H1 (cell line): ENCODE measurements at regions not wholly inside any gene's neighbourhood (a gene's known extent, or its start where the extent isn't known, plus 50 kb on each side); places are given as distances from the start of the nearest gene placed in this dataset.
A peak's percentile ranks its signal among the peaks of the same experiment; 100 is the strongest.

Experiments used
- CTCF ChIA-PET: fragments of 300-600 bp; sonication (Branson Sonifier 250); formaldehyde crosslinking; loops from one replicate; lab custom pipeline; 2021; ENCODE audit not compliant: partially characterized antibody; lab: Charles Lee
- POLR2A ChIA-PET: fragments of 300-600 bp; sonication (Branson Sonifier 250); formaldehyde crosslinking; loops from one replicate; lab custom pipeline; 2021; ENCODE audit warnings: inconsistent platforms; ENCODE audit not compliant: partially characterized antibody; lab: Charles Lee
- DNase-seq, 2 experiments: peaks; one replicate each; pipeline versions ENCODE4 v3.0.0 to v3.0.0-alpha.2; 2010 to 2022; ENCODE audit warnings: low spot score in 2 of 2, low read depth in 1 of 2, mixed read lengths in 1 of 2
- FAIRE-seq: peaks from 2 replicates; lab custom pipeline; 2011; peaks lifted over from hg19 to GRCh38; lab: Jason Lieb, UNC
- H2AFZ ChIP-seq: 2 replicates; pipeline ENCODE4 v1.8.1; 2012; ENCODE audit warnings: low read length, inconsistent platforms
- H2AK5ac ChIP-seq: 2 replicates; pipeline ENCODE4 v1.6.1; 2013; ENCODE audit warnings: low read depth, low read length
- H2BK120ac ChIP-seq: replicated peaks from 2 replicates; pipeline ENCODE3; 2013; ENCODE audit warnings: low read depth, low read length, inconsistent platforms
- H2BK12ac ChIP-seq: 2 replicates; pipeline ENCODE4 v1.6.1; 2013; ENCODE audit warnings: low read depth, low read length
- H2BK15ac ChIP-seq: 2 replicates; pipeline ENCODE4 v1.6.1; 2013; ENCODE audit warnings: low read length
- H2BK20ac ChIP-seq: 2 replicates; pipeline ENCODE4 v1.6.1; 2013; ENCODE audit warnings: low read length
- H2BK5ac ChIP-seq: 2 replicates; pipeline ENCODE4 v1.6.1; 2013; ENCODE audit warnings: low read depth, low read length
- H3K14ac ChIP-seq: 2 replicates; pipeline ENCODE4 v1.6.1; 2013; ENCODE audit warnings: inconsistent platforms; ENCODE audit not compliant: insufficient read length
- H3K18ac ChIP-seq: 2 replicates; pipeline ENCODE4 v1.6.1; 2013; ENCODE audit warnings: low read length; ENCODE audit errors: extremely low read depth
- H3K23ac ChIP-seq: 2 replicates; pipeline ENCODE4 v1.6.1; 2013; ENCODE audit warnings: inconsistent platforms; ENCODE audit not compliant: insufficient read length
- H3K23me2 ChIP-seq: 2 replicates; pipeline ENCODE4 v1.6.1; 2013; ENCODE audit warnings: low read depth, low read length
- H3K27ac ChIP-seq: 2 replicates; pipeline ENCODE4 v1.6.1; 2011; ENCODE audit warnings: low read depth, low read length, inconsistent platforms
- H3K27me3 ChIP-seq, 4 experiments: replicated peaks in 1 of 4; 1 replicate in 1 of 4; 2 replicates in 3 of 4; pipeline versions ENCODE4 v1.6.1 to v1.8.1; 2011 to 2013; ENCODE audit warnings: low read length in 3 of 4, mild to moderate bottlenecking in 3 of 4, inconsistent platforms in 2 of 4, mixed read lengths in 2 of 4, moderate library complexity in 1 of 4; ENCODE audit not compliant: control insufficient read depth in 3 of 4, insufficient read depth in 3 of 4; ENCODE audit errors: extremely low read depth in 1 of 4
- H3K36me3 ChIP-seq, 4 experiments: 2 replicates each; pipeline versions ENCODE4 v1.6.1 to v1.8.1; 2011 to 2013; ENCODE audit warnings: mild to moderate bottlenecking in 4 of 4, low read length in 3 of 4, moderate library complexity in 2 of 4, control low read depth in 1 of 4, inconsistent platforms in 1 of 4; ENCODE audit not compliant: insufficient read depth in 4 of 4, control insufficient read depth in 2 of 4
- H3K4ac ChIP-seq: replicated peaks from 2 replicates; pipeline ENCODE3; 2013; ENCODE audit warnings: low read length, low read depth, mixed read lengths, inconsistent platforms; ENCODE audit not compliant: insufficient read length
- H3K4me1 ChIP-seq, 4 experiments: replicated peaks in 1 of 4; 1 replicate in 1 of 4; 2 replicates in 3 of 4; pipeline versions ENCODE4 v1.6.1 to v1.8.1; 2011 to 2013; ENCODE audit warnings: low read length in 3 of 4, inconsistent platforms in 2 of 4, mixed read lengths in 1 of 4; ENCODE audit not compliant: insufficient read depth in 4 of 4, control insufficient read depth in 3 of 4
- H3K4me2 ChIP-seq, 2 experiments: 2 replicates each; pipeline versions ENCODE4 v1.6.1 to v1.8.1; 2011 to 2013; ENCODE audit warnings: low read depth in 2 of 2, low read length in 2 of 2, control low read depth in 1 of 2, inconsistent platforms in 1 of 2, mild to moderate bottlenecking in 1 of 2; ENCODE audit not compliant: insufficient read depth in 1 of 2
- H3K4me3 ChIP-seq, 4 experiments: fragments of 200-600, 300-600 bp in 1 of 4; sonication (generic), shearing (Covaris generic), sonication (Bioruptor Twin) in 1 of 4; 2 replicates each; pipeline versions ENCODE4 v1.5.1 to v1.8.1; 2011 to 2016; ENCODE audit warnings: low read length in 4 of 4, low read depth in 3 of 4, control low read depth in 2 of 4, inconsistent platforms in 2 of 4, mild to moderate bottlenecking in 2 of 4, mixed read lengths in 1 of 4, moderate library complexity in 1 of 4; ENCODE audit not compliant: insufficient read depth in 2 of 4; ENCODE audit errors: extremely low read depth in 1 of 4
- H3K56ac ChIP-seq: replicated peaks from 2 replicates; pipeline ENCODE3; 2013; ENCODE audit warnings: low read depth, mild to moderate bottlenecking, mixed read lengths, low read length, inconsistent platforms; ENCODE audit not compliant: insufficient read length
- H3K79me1 ChIP-seq: 2 replicates; pipeline ENCODE4 v1.6.1; 2013; ENCODE audit warnings: low read depth, low read length, control low read depth
- H3K79me2 ChIP-seq, 2 experiments: 2 replicates each; pipeline versions ENCODE4 v1.6.1 to v1.8.1; 2012 to 2013; ENCODE audit warnings: low read length in 2 of 2, mild to moderate bottlenecking in 2 of 2, inconsistent platforms in 1 of 2; ENCODE audit not compliant: insufficient read depth in 2 of 2, control insufficient read depth in 1 of 2
- H3K9ac ChIP-seq, 4 experiments: replicated peaks in 1 of 4; 1 replicate in 1 of 4; 2 replicates in 3 of 4; pipeline versions ENCODE4 v1.6.1 to v1.8.1; 2011 to 2013; ENCODE audit warnings: low read depth in 3 of 4, low read length in 3 of 4, control low read depth in 2 of 4, mild to moderate bottlenecking in 2 of 4, moderate library complexity in 2 of 4, inconsistent platforms in 1 of 4; ENCODE audit errors: extremely low read depth in 1 of 4
- H3K9me3 ChIP-seq, 2 experiments: 2 replicates each; pipeline versions ENCODE4 v1.6.1 to v1.8.1; 2012 to 2013; ENCODE audit warnings: mild to moderate bottlenecking in 2 of 2, moderate library complexity in 2 of 2, control low read depth in 1 of 2, inconsistent platforms in 1 of 2, low read depth in 1 of 2, low read length in 1 of 2, mixed read lengths in 1 of 2; ENCODE audit not compliant: insufficient read depth in 2 of 2
- H4K20me1 ChIP-seq, 2 experiments: replicated peaks in 1 of 2; 2 replicates each; pipeline versions ENCODE3 to v1.8.1; 2011 to 2013; ENCODE audit warnings: inconsistent platforms in 2 of 2, low read length in 2 of 2, mild to moderate bottlenecking in 1 of 2; ENCODE audit not compliant: insufficient read depth in 2 of 2, control insufficient read depth in 1 of 2
- H4K5ac ChIP-seq: 2 replicates; pipeline ENCODE4 v1.6.1; 2013; ENCODE audit warnings: low read length, low read depth, mixed read lengths, inconsistent platforms; ENCODE audit not compliant: insufficient read length
- H4K8ac ChIP-seq: 2 replicates; pipeline ENCODE4 v1.8.0; 2013; ENCODE audit warnings: mild to moderate bottlenecking, moderate library complexity, low read length, inconsistent platforms; ENCODE audit not compliant: insufficient read depth; ENCODE audit errors: extremely low read depth
- H4K91ac ChIP-seq: replicated peaks from 2 replicates; pipeline ENCODE3; 2013; ENCODE audit warnings: low read length, mixed read lengths, inconsistent platforms; ENCODE audit not compliant: insufficient read length
- CEBPB ChIP-seq: IDR thresholded peaks from 2 replicates; pipeline ENCODE4 v1.6.1; 2012; ENCODE audit warnings: low read depth, low read length
- CREB1 ChIP-seq: IDR thresholded peaks from 2 replicates; pipeline ENCODE4 v1.6.1; 2012; ENCODE audit warnings: inconsistent platforms
- CTCF ChIP-seq, 3 experiments: IDR thresholded peaks; 1 replicate in 2 of 3; 2 replicates in 1 of 3; pipeline versions ENCODE4 v1.5.1 to v1.6.1; 2011; ENCODE audit warnings: low read length in 3 of 3, mild to moderate bottlenecking in 3 of 3, inconsistent platforms in 2 of 3, low read depth in 1 of 3, moderate library complexity in 1 of 3; ENCODE audit not compliant: insufficient read depth in 1 of 3; ENCODE audit errors: control extremely low read depth in 1 of 3
- GABPA ChIP-seq: IDR thresholded peaks from 2 replicates; pipeline ENCODE4 v1.6.1; 2011; ENCODE audit warnings: mild to moderate bottlenecking, low read length, moderate library complexity, borderline replicate concordance; ENCODE audit not compliant: insufficient read depth
- HDAC2 ChIP-seq, 2 experiments: fragments of 300-600 bp in 1 of 2; sonication (generic) in 1 of 2; IDR thresholded peaks; 2 replicates each; pipeline ENCODE4 v1.6.1; 2011 to 2012; ENCODE audit warnings: low read depth in 2 of 2, low read length in 2 of 2, mild to moderate bottlenecking in 2 of 2, moderate library complexity in 2 of 2, borderline replicate concordance in 1 of 2, inconsistent platforms in 1 of 2
- RFX5 ChIP-seq: IDR thresholded peaks from 2 replicates; pipeline ENCODE4 v1.6.1; 2011; ENCODE audit warnings: low read depth, low read length, improper control_type of control experiment, borderline replicate concordance
- SIX5 ChIP-seq: IDR thresholded peaks from 2 replicates; pipeline ENCODE4 v1.6.1; 2011; ENCODE audit warnings: mild to moderate bottlenecking, low read depth, low read length
- SP4 ChIP-seq: IDR thresholded peaks from 2 replicates; pipeline ENCODE4 v1.6.1; 2012; ENCODE audit warnings: low read length, inconsistent platforms
- WGBS, 2 experiments: shearing (Covaris generic) in 1 of 2; methylation state at CpG; one replicate each; pipeline versions ENCODE4 v1.1.6 to v1.1.7; 2013 to 2015; ENCODE audit warnings: low lambda C conversion rate in 2 of 2, mixed read lengths in 2 of 2, inconsistent platforms in 1 of 2, low coverage in 1 of 2, missing lambda C conversion rate in 1 of 2; ENCODE audit not compliant: insufficient replicate concordance in 2 of 2, insufficient coverage in 1 of 2, insufficient read length in 1 of 2; ENCODE audit errors: extremely low coverage in 1 of 2, missing lambda C conversion rate in 1 of 2; 5-methylcytosine and 5-hydroxymethylcytosine counted together

GRCh38 chr12:64556231-64556630 lies 54.1 kb upstream of the RASSF3 start:
- no peak overlapping the region for H2AK5ac ChIP-seq
- H3K9ac ChIP-seq, result no peak overlapping the region
- H2BK12ac ChIP-seq, result no peak overlapping the region
- TF ChIP-seq SP4 (no peak), CEBPB (no peak), SIX5 (no peak), HDAC2 (IDR thresholded peaks at IDR 0.05; ENCODE audit: borderline replicate concordance in 1 of 2, low read depth in 2 of 2, low read length in 2 of 2) (no peak), CREB1 (no peak), GABPA (no peak), RFX5 (no peak), CTCF (IDR thresholded peaks at IDR 0.05; ENCODE audit: control extremely low read depth in 1 of 3, insufficient read depth in 1 of 3, low read depth in 1 of 3, low read length in 3 of 3) (peak in 1 of 3 experiments; percentile 9; a peak in 2 of 4 replicates)
- no peaks in the 10 kb centered on the region for H3K79me2 ChIP-seq
- no peak overlapping the region for H3K23ac ChIP-seq
- H3K4me2 ChIP-seq, result no peak overlapping the region
- H3K4me3 ChIP-seq, result no peak overlapping the region
- no peak overlapping the region for H2BK5ac ChIP-seq
- no peak overlapping the region for H3K56ac ChIP-seq
- FAIRE-seq (no peak), DNase-seq (no peak)
- H3K14ac ChIP-seq, result no peak overlapping the region
- no peak overlapping the region for H2AFZ ChIP-seq
- no peak overlapping the region for H3K27ac ChIP-seq
- no peaks in the 10 kb centered on the region for H3K79me1 ChIP-seq
- H4K91ac ChIP-seq, result no peak overlapping the region
- H4K20me1 ChIP-seq, result no peaks in the 10 kb centered on the region
- no peak overlapping the region for H4K8ac ChIP-seq
- H2BK20ac ChIP-seq, result no peak overlapping the region
- H3K18ac ChIP-seq, result no peak overlapping the region
- H4K5ac ChIP-seq, result no peak overlapping the region
- H3K9me3 ChIP-seq, result no peaks in the 10 kb centered on the region
- no peak overlapping the region for H2BK15ac ChIP-seq
- POLR2A ChIA-PET, result interaction anchor here (1.0 kb wide), 1 partner anchor 11 kb away, joined by 3 read pairs; no protein-coding TSS in a partner anchor
- CTCF ChIA-PET, result interaction anchor here (0.8 to 1.7 kb wide), 6 partner anchors 12 to 142 kb away, joined by 3 to 7 read pairs (median 5); no protein-coding TSS in a partner anchor
- H2BK120ac ChIP-seq, result no peak overlapping the region
- no peaks in the 10 kb centered on the region for H3K36me3 ChIP-seq
- peaks cover 0 to 8% (median 2%) of the 10 kb centered on the region in 4 experiments; a peak in 2 of 7 replicates for H3K4me1 ChIP-seq
- H3K23me2 ChIP-seq, result no peaks in the 10 kb centered on the region
- H3K4ac ChIP-seq, result no peak overlapping the region
- H3K27me3 ChIP-seq, result no peaks in the 10 kb centered on the region
- 91% methylated on average over 4 of the region's 4 CpGs; no CpG with 5 or more reads in 1 of the 2 experiments for WGBS, 2 experiments
